Chondrocyte (in vitro differentiated cells): ENCODE measurements at regions not wholly inside any gene's neighbourhood (a gene's known extent, or its start where the extent isn't known, plus 50 kb on each side); places are given as distances from the start of the nearest gene placed in this dataset.

Experiments used
- DNase-seq: peaks from one replicate; pipeline ENCODE4 v3.0.0; 2021; ENCODE audit warnings: mixed read lengths, low spot score
- H3K27ac Mint-ChIP-seq: one replicate; pipeline ENCODE4 v1.8.0; 2021; ENCODE audit warnings: mild to moderate bottlenecking, moderate library complexity, mixed read lengths; ENCODE audit not compliant: unreplicated experiment
- H3K27me3 Mint-ChIP-seq: 2 replicates; pipeline ENCODE4 v1.8.0; 2021; ENCODE audit warnings: low read depth, mixed read lengths
- H3K36me3 Mint-ChIP-seq: 2 replicates; pipeline ENCODE4 v1.8.0; 2021; ENCODE audit warnings: low read depth, mixed read lengths
- H3K4me1 Mint-ChIP-seq: 2 replicates; pipeline ENCODE4 v1.8.0; 2021; ENCODE audit warnings: low read depth, mild to moderate bottlenecking, mixed read lengths
- H3K4me3 Mint-ChIP-seq: one replicate; pipeline ENCODE4 v1.8.0; 2021; ENCODE audit warnings: mild to moderate bottlenecking, moderate library complexity, mixed read lengths; ENCODE audit not compliant: unreplicated experiment
- H3K9me3 Mint-ChIP-seq: 2 replicates; pipeline ENCODE4 v1.8.0; 2021; ENCODE audit warnings: low read depth, mixed read lengths
- TF ChIP-seq, protein P1 (sequence below): fragments of 200-600 bp; sonication (generic); IDR thresholded peaks from 2 replicates; pipeline ENCODE4 v1.5.0; 2021; ENCODE audit warnings: antibody characterized with exemption, mild to moderate bottlenecking, moderate library complexity

DNA sequence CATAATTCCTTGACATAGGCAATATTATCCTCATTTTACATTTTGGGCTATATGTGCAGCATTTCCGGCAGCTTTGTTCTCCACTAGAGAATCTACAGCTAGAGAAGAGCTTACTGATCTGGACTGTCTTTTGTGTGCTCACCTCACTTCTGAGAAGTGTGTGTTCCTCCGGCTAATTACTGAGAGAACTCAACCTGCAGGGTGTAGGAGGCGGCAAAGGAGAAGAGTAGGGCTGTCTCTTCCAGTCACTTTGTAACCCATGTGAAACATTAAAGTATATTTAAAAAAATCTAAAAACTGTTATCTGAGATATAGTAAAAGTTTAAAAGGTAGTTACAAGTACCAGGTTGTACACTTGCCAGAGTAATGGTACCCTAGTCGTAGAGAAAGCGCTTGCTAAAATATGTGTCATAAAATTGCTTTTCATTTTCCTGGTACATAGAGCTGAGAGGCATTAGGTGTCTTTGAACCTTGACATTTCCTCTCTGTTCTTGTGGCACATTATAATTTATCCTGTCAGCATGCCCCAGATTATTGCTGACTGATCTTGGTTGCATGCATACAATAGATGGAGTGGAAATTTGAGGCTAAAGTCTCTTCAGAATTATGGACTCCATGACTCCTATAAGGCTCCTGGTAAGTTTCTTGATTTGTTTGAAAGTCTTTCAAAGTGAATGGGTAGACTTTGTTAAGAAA, 381.9 kb downstream of the LMO7 start:
- H3K27me3 Mint-ChIP-seq, result no peaks in the 10 kb centered on the region
- no peak overlapping the region for H3K27ac Mint-ChIP-seq
- no peak overlapping the region for H3K4me3 Mint-ChIP-seq
- no peak for DNase-seq
- TF ChIP-seq, protein P1, sequence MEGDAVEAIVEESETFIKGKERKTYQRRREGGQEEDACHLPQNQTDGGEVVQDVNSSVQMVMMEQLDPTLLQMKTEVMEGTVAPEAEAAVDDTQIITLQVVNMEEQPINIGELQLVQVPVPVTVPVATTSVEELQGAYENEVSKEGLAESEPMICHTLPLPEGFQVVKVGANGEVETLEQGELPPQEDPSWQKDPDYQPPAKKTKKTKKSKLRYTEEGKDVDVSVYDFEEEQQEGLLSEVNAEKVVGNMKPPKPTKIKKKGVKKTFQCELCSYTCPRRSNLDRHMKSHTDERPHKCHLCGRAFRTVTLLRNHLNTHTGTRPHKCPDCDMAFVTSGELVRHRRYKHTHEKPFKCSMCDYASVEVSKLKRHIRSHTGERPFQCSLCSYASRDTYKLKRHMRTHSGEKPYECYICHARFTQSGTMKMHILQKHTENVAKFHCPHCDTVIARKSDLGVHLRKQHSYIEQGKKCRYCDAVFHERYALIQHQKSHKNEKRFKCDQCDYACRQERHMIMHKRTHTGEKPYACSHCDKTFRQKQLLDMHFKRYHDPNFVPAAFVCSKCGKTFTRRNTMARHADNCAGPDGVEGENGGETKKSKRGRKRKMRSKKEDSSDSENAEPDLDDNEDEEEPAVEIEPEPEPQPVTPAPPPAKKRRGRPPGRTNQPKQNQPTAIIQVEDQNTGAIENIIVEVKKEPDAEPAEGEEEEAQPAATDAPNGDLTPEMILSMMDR, result no peak
- H3K36me3 Mint-ChIP-seq, result no peaks in the 10 kb centered on the region
- H3K4me1 Mint-ChIP-seq, result peaks cover 28% of the 10 kb centered on the region
- peaks cover 6% of the 10 kb centered on the region for H3K9me3 Mint-ChIP-seq

DNA sequence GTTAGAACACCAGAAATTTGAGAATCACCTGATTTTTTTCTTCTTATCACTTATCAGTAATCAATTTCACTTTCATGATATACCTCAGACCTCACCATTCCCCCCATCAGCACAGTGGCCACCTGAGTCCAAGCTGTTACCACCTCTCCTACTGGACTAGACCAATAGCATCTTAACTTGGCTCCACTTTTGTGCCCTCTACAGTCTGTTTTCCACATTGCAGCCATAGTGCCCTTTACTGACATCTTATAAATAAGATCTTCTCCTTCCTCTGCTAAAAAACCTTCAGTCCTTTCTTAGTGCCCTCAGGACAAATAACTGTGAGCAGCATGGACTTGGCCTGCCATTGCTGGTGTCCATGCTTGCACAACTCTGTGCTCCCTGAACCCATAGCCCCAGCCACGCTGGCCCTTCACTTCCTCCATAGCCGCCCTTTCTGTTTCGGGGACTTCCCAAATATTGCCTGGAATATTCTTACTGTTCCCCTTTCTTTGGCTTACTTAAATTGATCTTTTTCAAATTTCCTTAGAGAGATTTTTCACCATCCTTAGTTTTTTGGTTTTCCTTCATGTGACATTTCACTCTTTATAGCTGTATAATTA, 380.8 kb downstream of the LMO7 start:
- TF ChIP-seq, protein P1, result peak; percentile 68
- DNase-seq, result no peak
- H3K4me1 Mint-ChIP-seq, result peaks cover 35% of the 10 kb centered on the region
- peaks cover 6% of the 10 kb centered on the region for H3K9me3 Mint-ChIP-seq
- H3K27me3 Mint-ChIP-seq, result no peaks in the 10 kb centered on the region
- no peak overlapping the region for H3K27ac Mint-ChIP-seq
- H3K4me3 Mint-ChIP-seq, result no peak overlapping the region
- H3K36me3 Mint-ChIP-seq, result no peaks in the 10 kb centered on the region

DNA sequence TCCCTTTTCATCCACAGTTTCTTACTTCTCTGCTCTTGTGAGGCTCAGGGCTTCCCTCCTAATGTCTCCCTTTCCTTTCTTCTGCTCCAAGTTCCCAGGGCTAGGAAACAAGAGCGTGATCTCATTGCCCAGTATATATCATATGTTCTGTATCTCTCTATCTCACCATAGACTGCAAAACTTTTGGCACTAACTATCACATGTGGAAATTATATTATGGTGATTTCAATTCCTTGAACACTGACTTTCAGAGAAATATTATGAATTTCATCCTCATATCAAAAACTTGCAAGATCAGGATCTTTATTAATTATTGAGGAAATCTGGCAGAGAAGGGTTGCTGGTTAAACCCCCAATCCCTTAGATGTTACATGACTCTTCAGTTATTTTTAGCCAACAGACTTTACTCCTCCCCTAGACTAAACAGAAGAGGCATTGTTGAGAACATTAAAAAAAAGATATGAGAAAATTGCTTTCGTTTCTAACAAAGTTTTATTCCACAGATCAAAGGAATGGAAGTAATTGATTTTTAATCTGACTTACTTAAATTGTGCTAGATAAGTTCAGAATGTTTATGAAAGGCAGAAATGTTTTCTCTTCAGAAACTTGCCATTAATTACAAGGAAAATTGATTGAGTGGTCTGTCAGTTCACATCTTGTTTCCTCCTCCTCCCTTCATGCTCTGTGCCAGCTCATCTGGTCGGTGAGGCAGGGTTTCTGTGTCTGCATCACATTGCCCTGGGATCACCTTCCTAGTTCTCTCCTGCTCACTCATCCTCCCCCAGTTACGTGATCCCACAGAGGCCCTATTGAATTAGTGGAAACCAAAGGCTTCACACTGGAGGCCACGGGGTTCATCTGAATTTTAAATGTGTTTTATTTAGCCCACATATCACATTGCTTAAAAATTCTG, 378.5 kb downstream of the LMO7 start:
- peak overlapping the region; percentile 85 for H3K27ac Mint-ChIP-seq

DNA sequence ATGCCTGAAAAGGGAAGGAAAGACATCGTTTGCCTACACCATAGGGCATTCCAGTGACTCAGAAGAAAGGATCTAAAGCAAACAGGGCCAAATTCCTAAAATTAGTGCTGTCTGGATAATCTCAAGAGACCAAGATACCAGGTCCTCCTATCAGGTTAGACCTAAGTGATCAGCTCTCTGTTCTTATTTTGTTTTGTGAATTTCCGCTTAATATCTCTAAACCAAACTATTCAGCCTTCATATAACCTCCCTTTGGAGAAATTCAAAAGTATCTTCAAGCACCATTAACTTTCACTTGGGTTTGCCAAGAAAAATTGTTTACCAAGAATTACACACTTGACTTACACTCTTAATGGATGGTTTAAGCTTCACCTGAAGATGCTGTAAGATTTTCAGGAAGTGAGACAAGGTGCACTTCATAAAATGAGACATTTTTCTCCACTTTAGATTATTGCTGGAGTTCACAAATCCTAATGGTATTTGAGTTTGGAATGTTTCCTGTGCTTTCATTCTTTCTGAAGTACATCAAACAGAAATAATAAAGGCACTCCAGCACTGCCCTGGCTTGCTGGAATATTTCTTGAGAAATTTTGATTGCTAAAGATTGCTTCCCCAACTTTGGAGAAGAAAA, 376.1 kb downstream of the LMO7 start:
- no peaks in the 10 kb centered on the region for H3K36me3 Mint-ChIP-seq
- H3K27ac Mint-ChIP-seq, result peak overlapping the region; percentile 75
- no peaks in the 10 kb centered on the region for H3K27me3 Mint-ChIP-seq
- peaks cover 64% of the 10 kb centered on the region for H3K4me1 Mint-ChIP-seq
- no peak for DNase-seq
- peaks cover 6% of the 10 kb centered on the region for H3K9me3 Mint-ChIP-seq
- TF ChIP-seq, protein P1, result no peak
- no peak overlapping the region for H3K4me3 Mint-ChIP-seq

More for the DNA sequence above, 378.5 kb downstream of the LMO7 start:
- Mint-ChIP-seq H3K4me3 (peak overlapping the region; percentile 43), H3K36me3 (no peaks in the 10 kb centered on the region), H3K27me3 (no peaks in the 10 kb centered on the region), H3K9me3 (peaks cover 6% of the 10 kb centered on the region), H3K4me1 (peaks cover 47% of the 10 kb centered on the region)
- TF ChIP-seq, protein P1, result no peak
- DNase-seq, result no peak
